GM19328 (cell line): ENCODE measurements at regions not wholly inside any gene's neighbourhood (a gene's known extent, or its start where the extent isn't known, plus 50 kb on each side); places are given as distances from the start of the nearest gene placed in this dataset.
"Not testable (repeated sequence)": the region's sequence is repeated elsewhere in the genome, so short reads cannot be mapped to it uniquely, and the experiment has no call there.

Source experiments
- ATAC-seq: cut with Tn5 transposase; IDR thresholded peaks from one replicate; pipeline ENCODE4 v1.9.1; 2021; ENCODE audit warnings: mild to moderate bottlenecking, moderate library complexity; ENCODE audit not compliant: unreplicated experiment

- ATAC-seq: not testable (repeated sequence)
Measured at GRCh38 chr21:27338007-27338406, 371.1 kb upstream of the ADAMTS5 start.

- ATAC-seq: no peak
Measured at GRCh38 chr21:27333096-27333495, 366.2 kb upstream of the ADAMTS5 start.

- no peak for ATAC-seq
Measured at GRCh38 chr21:27329255-27329851, 362.5 kb upstream of the ADAMTS5 start.

GRCh38 chr21:27326301-27326700, 359.4 kb upstream of the ADAMTS5 start:
- no peak for ATAC-seq

- ATAC-seq: no peak
Measured at GRCh38 chr21:27323331-27323730, 356.4 kb upstream of the ADAMTS5 start.

GRCh38 chr21:27321791-27322190, 354.9 kb upstream of the ADAMTS5 start:
- no peak for ATAC-seq

GRCh38 chr21:27320868-27321267, 354.0 kb upstream of the ADAMTS5 start:
- no peak for ATAC-seq

GRCh38 chr21:27317601-27318000, 350.7 kb upstream of the ADAMTS5 start:
- not testable (repeated sequence) for ATAC-seq

- no peak for ATAC-seq
Measured at GRCh38 chr21:27315373-27315772, 348.5 kb upstream of the ADAMTS5 start.

GRCh38 chr21:27314131-27314530, 347.2 kb upstream of the ADAMTS5 start:
- no peak for ATAC-seq

- ATAC-seq: no peak
Measured at GRCh38 chr21:27306791-27307775, 340.2 kb upstream of the ADAMTS5 start.

- ATAC-seq: no peak
Measured at GRCh38 chr21:27306206-27306605, 339.3 kb upstream of the ADAMTS5 start.

- no peak for ATAC-seq
Measured at GRCh38 chr21:27301220-27301619, 334.3 kb upstream of the ADAMTS5 start.

GRCh38 chr21:27300770-27301169, 333.9 kb upstream of the ADAMTS5 start:
- no peak for ATAC-seq

GRCh38 chr21:27298465-27298864, 331.6 kb upstream of the ADAMTS5 start:
- ATAC-seq: no peak

- no peak for ATAC-seq
Measured at GRCh38 chr21:27293239-27293638, 326.4 kb upstream of the ADAMTS5 start.

GRCh38 chr21:27292783-27293182, 325.9 kb upstream of the ADAMTS5 start:
- no peak for ATAC-seq

GRCh38 chr21:27292229-27292628, 325.3 kb upstream of the ADAMTS5 start:
- no peak for ATAC-seq

GRCh38 chr21:27291006-27291405, 324.1 kb upstream of the ADAMTS5 start:
- no peak for ATAC-seq

GRCh38 chr21:27290028-27290427, 323.1 kb upstream of the ADAMTS5 start:
- ATAC-seq: no peak

- ATAC-seq: no peak
Measured at GRCh38 chr21:27286760-27287159, 319.9 kb upstream of the ADAMTS5 start.

- no peak for ATAC-seq
Measured at GRCh38 chr21:27277110-27277509, 310.2 kb upstream of the ADAMTS5 start.
